H1 (cell line): ENCODE measurements at regions not wholly inside any gene's neighbourhood (a gene's known extent, or its start where the extent isn't known, plus 50 kb on each side); places are given as distances from the start of the nearest gene placed in this dataset.

Experiments
- CTCF ChIA-PET: fragments of 300-600 bp; sonication (Branson Sonifier 250); formaldehyde crosslinking; loops from one replicate; lab custom pipeline; 2021; ENCODE audit not compliant: partially characterized antibody; lab: Charles Lee
- POLR2A ChIA-PET: fragments of 300-600 bp; sonication (Branson Sonifier 250); formaldehyde crosslinking; loops from one replicate; lab custom pipeline; 2021; ENCODE audit warnings: inconsistent platforms; ENCODE audit not compliant: partially characterized antibody; lab: Charles Lee
- DNase-seq, 2 experiments: peaks; one replicate each; pipeline versions ENCODE4 v3.0.0 to v3.0.0-alpha.2; 2010 to 2022; ENCODE audit warnings: low spot score in 2 of 2, low read depth in 1 of 2, mixed read lengths in 1 of 2
- FAIRE-seq: peaks from 2 replicates; lab custom pipeline; 2011; peaks lifted over from hg19 to GRCh38; lab: Jason Lieb, UNC
- H2AFZ ChIP-seq: 2 replicates; pipeline ENCODE4 v1.8.1; 2012; ENCODE audit warnings: low read length, inconsistent platforms
- H2AK5ac ChIP-seq: 2 replicates; pipeline ENCODE4 v1.6.1; 2013; ENCODE audit warnings: low read depth, low read length
- H2BK120ac ChIP-seq: replicated peaks from 2 replicates; pipeline ENCODE3; 2013; ENCODE audit warnings: low read depth, low read length, inconsistent platforms
- H2BK12ac ChIP-seq: 2 replicates; pipeline ENCODE4 v1.6.1; 2013; ENCODE audit warnings: low read depth, low read length
- H2BK15ac ChIP-seq: 2 replicates; pipeline ENCODE4 v1.6.1; 2013; ENCODE audit warnings: low read length
- H2BK20ac ChIP-seq: 2 replicates; pipeline ENCODE4 v1.6.1; 2013; ENCODE audit warnings: low read length
- H2BK5ac ChIP-seq: 2 replicates; pipeline ENCODE4 v1.6.1; 2013; ENCODE audit warnings: low read depth, low read length
- H3K14ac ChIP-seq: 2 replicates; pipeline ENCODE4 v1.6.1; 2013; ENCODE audit warnings: inconsistent platforms; ENCODE audit not compliant: insufficient read length
- H3K18ac ChIP-seq: 2 replicates; pipeline ENCODE4 v1.6.1; 2013; ENCODE audit warnings: low read length; ENCODE audit errors: extremely low read depth
- H3K23ac ChIP-seq: 2 replicates; pipeline ENCODE4 v1.6.1; 2013; ENCODE audit warnings: inconsistent platforms; ENCODE audit not compliant: insufficient read length
- H3K23me2 ChIP-seq: 2 replicates; pipeline ENCODE4 v1.6.1; 2013; ENCODE audit warnings: low read depth, low read length
- H3K27ac ChIP-seq: 2 replicates; pipeline ENCODE4 v1.6.1; 2011; ENCODE audit warnings: low read depth, low read length, inconsistent platforms
- H3K27me3 ChIP-seq, 4 experiments: replicated peaks in 1 of 4; 1 replicate in 1 of 4; 2 replicates in 3 of 4; pipeline versions ENCODE4 v1.6.1 to v1.8.1; 2011 to 2013; ENCODE audit warnings: low read length in 3 of 4, mild to moderate bottlenecking in 3 of 4, inconsistent platforms in 2 of 4, mixed read lengths in 2 of 4, moderate library complexity in 1 of 4; ENCODE audit not compliant: control insufficient read depth in 3 of 4, insufficient read depth in 3 of 4; ENCODE audit errors: extremely low read depth in 1 of 4
- H3K36me3 ChIP-seq, 4 experiments: 2 replicates each; pipeline versions ENCODE4 v1.6.1 to v1.8.1; 2011 to 2013; ENCODE audit warnings: mild to moderate bottlenecking in 4 of 4, low read length in 3 of 4, moderate library complexity in 2 of 4, control low read depth in 1 of 4, inconsistent platforms in 1 of 4; ENCODE audit not compliant: insufficient read depth in 4 of 4, control insufficient read depth in 2 of 4
- H3K4ac ChIP-seq: replicated peaks from 2 replicates; pipeline ENCODE3; 2013; ENCODE audit warnings: low read length, low read depth, mixed read lengths, inconsistent platforms; ENCODE audit not compliant: insufficient read length
- H3K4me1 ChIP-seq, 4 experiments: replicated peaks in 1 of 4; 1 replicate in 1 of 4; 2 replicates in 3 of 4; pipeline versions ENCODE4 v1.6.1 to v1.8.1; 2011 to 2013; ENCODE audit warnings: low read length in 3 of 4, inconsistent platforms in 2 of 4, mixed read lengths in 1 of 4; ENCODE audit not compliant: insufficient read depth in 4 of 4, control insufficient read depth in 3 of 4
- H3K4me2 ChIP-seq, 2 experiments: 2 replicates each; pipeline versions ENCODE4 v1.6.1 to v1.8.1; 2011 to 2013; ENCODE audit warnings: low read depth in 2 of 2, low read length in 2 of 2, control low read depth in 1 of 2, inconsistent platforms in 1 of 2, mild to moderate bottlenecking in 1 of 2; ENCODE audit not compliant: insufficient read depth in 1 of 2
- H3K4me3 ChIP-seq, 4 experiments: fragments of 200-600, 300-600 bp in 1 of 4; sonication (generic), shearing (Covaris generic), sonication (Bioruptor Twin) in 1 of 4; 2 replicates each; pipeline versions ENCODE4 v1.5.1 to v1.8.1; 2011 to 2016; ENCODE audit warnings: low read length in 4 of 4, low read depth in 3 of 4, control low read depth in 2 of 4, inconsistent platforms in 2 of 4, mild to moderate bottlenecking in 2 of 4, mixed read lengths in 1 of 4, moderate library complexity in 1 of 4; ENCODE audit not compliant: insufficient read depth in 2 of 4; ENCODE audit errors: extremely low read depth in 1 of 4
- H3K56ac ChIP-seq: replicated peaks from 2 replicates; pipeline ENCODE3; 2013; ENCODE audit warnings: low read depth, mild to moderate bottlenecking, mixed read lengths, low read length, inconsistent platforms; ENCODE audit not compliant: insufficient read length
- H3K79me1 ChIP-seq: 2 replicates; pipeline ENCODE4 v1.6.1; 2013; ENCODE audit warnings: low read depth, low read length, control low read depth
- H3K79me2 ChIP-seq, 2 experiments: 2 replicates each; pipeline versions ENCODE4 v1.6.1 to v1.8.1; 2012 to 2013; ENCODE audit warnings: low read length in 2 of 2, mild to moderate bottlenecking in 2 of 2, inconsistent platforms in 1 of 2; ENCODE audit not compliant: insufficient read depth in 2 of 2, control insufficient read depth in 1 of 2
- H3K9ac ChIP-seq, 4 experiments: replicated peaks in 1 of 4; 1 replicate in 1 of 4; 2 replicates in 3 of 4; pipeline versions ENCODE4 v1.6.1 to v1.8.1; 2011 to 2013; ENCODE audit warnings: low read depth in 3 of 4, low read length in 3 of 4, control low read depth in 2 of 4, mild to moderate bottlenecking in 2 of 4, moderate library complexity in 2 of 4, inconsistent platforms in 1 of 4; ENCODE audit errors: extremely low read depth in 1 of 4
- H3K9me3 ChIP-seq, 2 experiments: 2 replicates each; pipeline versions ENCODE4 v1.6.1 to v1.8.1; 2012 to 2013; ENCODE audit warnings: mild to moderate bottlenecking in 2 of 2, moderate library complexity in 2 of 2, control low read depth in 1 of 2, inconsistent platforms in 1 of 2, low read depth in 1 of 2, low read length in 1 of 2, mixed read lengths in 1 of 2; ENCODE audit not compliant: insufficient read depth in 2 of 2
- H4K20me1 ChIP-seq, 2 experiments: replicated peaks in 1 of 2; 2 replicates each; pipeline versions ENCODE3 to v1.8.1; 2011 to 2013; ENCODE audit warnings: inconsistent platforms in 2 of 2, low read length in 2 of 2, mild to moderate bottlenecking in 1 of 2; ENCODE audit not compliant: insufficient read depth in 2 of 2, control insufficient read depth in 1 of 2
- H4K5ac ChIP-seq: 2 replicates; pipeline ENCODE4 v1.6.1; 2013; ENCODE audit warnings: low read length, low read depth, mixed read lengths, inconsistent platforms; ENCODE audit not compliant: insufficient read length
- H4K8ac ChIP-seq: 2 replicates; pipeline ENCODE4 v1.8.0; 2013; ENCODE audit warnings: mild to moderate bottlenecking, moderate library complexity, low read length, inconsistent platforms; ENCODE audit not compliant: insufficient read depth; ENCODE audit errors: extremely low read depth
- H4K91ac ChIP-seq: replicated peaks from 2 replicates; pipeline ENCODE3; 2013; ENCODE audit warnings: low read length, mixed read lengths, inconsistent platforms; ENCODE audit not compliant: insufficient read length
- KDM4A ChIP-seq: IDR thresholded peaks from one replicate; pipeline ENCODE4 v1.7.1; 2012; ENCODE audit warnings: low read depth, mild to moderate bottlenecking, moderate library complexity, low read length, inconsistent platforms; ENCODE audit not compliant: severe bottlenecking
- SIRT6 ChIP-seq: IDR thresholded peaks from one replicate; pipeline ENCODE4 v1.7.1; 2012; ENCODE audit warnings: low read length, inconsistent platforms
- WGBS, 2 experiments: shearing (Covaris generic) in 1 of 2; methylation state at CpG; one replicate each; pipeline versions ENCODE4 v1.1.6 to v1.1.7; 2013 to 2015; ENCODE audit warnings: low lambda C conversion rate in 2 of 2, mixed read lengths in 2 of 2, inconsistent platforms in 1 of 2, low coverage in 1 of 2, missing lambda C conversion rate in 1 of 2; ENCODE audit not compliant: insufficient replicate concordance in 2 of 2, insufficient coverage in 1 of 2, insufficient read length in 1 of 2; ENCODE audit errors: extremely low coverage in 1 of 2, missing lambda C conversion rate in 1 of 2; 5-methylcytosine and 5-hydroxymethylcytosine counted together

GRCh38 chr3:61429106-61429505 is 132.3 kb upstream of the PTPRG start:
- Histone ChIP-seq H3K4me1 (no peaks in the 10 kb centered on the region), H3K9ac (no peak overlapping the region), H3K27me3 (no peaks in the 10 kb centered on the region), H4K20me1 (no peaks in the 10 kb centered on the region), H3K79me2 (no peaks in the 10 kb centered on the region), H3K56ac (no peak overlapping the region), H2BK15ac (no peak overlapping the region), H3K4ac (no peak overlapping the region), H2BK20ac (no peak overlapping the region), H3K27ac (no peak overlapping the region), H3K23ac (no peak overlapping the region), H3K23me2 (no peaks in the 10 kb centered on the region), H3K14ac (no peak overlapping the region), H2AFZ (no peak overlapping the region), H3K9me3 (no peaks in the 10 kb centered on the region; a peak in 1 of 4 replicates), H4K8ac (no peak overlapping the region), H2BK120ac (no peak overlapping the region), H3K18ac (no peak overlapping the region), H4K91ac (no peak overlapping the region), H2BK12ac (no peak overlapping the region), H2AK5ac (no peak overlapping the region), H3K79me1 (no peaks in the 10 kb centered on the region), H3K36me3 (no peaks in the 10 kb centered on the region), H2BK5ac (no peak overlapping the region), H3K4me2 (no peak overlapping the region), H4K5ac (no peak overlapping the region), H3K4me3 (no peak overlapping the region)
- no peak for DNase-seq
- CTCF ChIA-PET, result interaction anchor here (0.9 to 1.5 kb wide), 2 partner anchors 59 to 130 kb away, joined by 3 read pairs; no protein-coding TSS in a partner anchor
- POLR2A ChIA-PET, result interaction anchor here (0.6 to 1.5 kb wide), 2 partner anchors 132 to 472 kb away, joined by 3 to 5 read pairs; partner anchors contain the start of gene PTPRG
- no peak for FAIRE-seq
- 90% methylated on average over 12 of the region's 12 CpGs; no CpG with 5 or more reads in 1 of the 2 experiments for WGBS, 2 experiments
- TF ChIP-seq KDM4A (no peak), SIRT6 (no peak)
